ENCODE measurements at regions not wholly inside any gene's neighbourhood (a gene's known extent, or its start where the extent isn't known, plus 50 kb on each side); places are given as distances from the start of the nearest gene placed in this dataset.

- TF ChIP-seq ZNF124 (CRISPR knock-in tag; IDR thresholded peaks at IDR 0.05), result 0 out of 2 replicates have a peak, but pooled peaks have one; percentile 49
- TF ChIP-seq POGZ (CRISPR knock-in tag; IDR thresholded peaks at IDR 0.05), result peak; percentile 83
- TF ChIP-seq MAFF (IDR thresholded peaks at IDR 0.05; ENCODE audit: low read depth, low read length), result peak; percentile 96
- no peak for TF ChIP-seq SPEN (CRISPR knock-in tag; IDR thresholded peaks at IDR 0.05; ENCODE audit: low read depth)
- TF ChIP-seq SOX13 (IDR thresholded peaks at IDR 0.05), result no peak
- TF ChIP-seq SOX13 (CRISPR knock-in tag; conservative IDR thresholded peaks at IDR 0.05 in 1 of 2, IDR thresholded peaks at IDR 0.05 in 1 of 2), result peak in 1 of 2 experiments; percentile 74; a peak in 2 of 4 replicates
- TF ChIP-seq ZNF501 (CRISPR knock-in tag; IDR thresholded peaks at IDR 0.05), result no peak
- TF ChIP-seq, protein P1, sequence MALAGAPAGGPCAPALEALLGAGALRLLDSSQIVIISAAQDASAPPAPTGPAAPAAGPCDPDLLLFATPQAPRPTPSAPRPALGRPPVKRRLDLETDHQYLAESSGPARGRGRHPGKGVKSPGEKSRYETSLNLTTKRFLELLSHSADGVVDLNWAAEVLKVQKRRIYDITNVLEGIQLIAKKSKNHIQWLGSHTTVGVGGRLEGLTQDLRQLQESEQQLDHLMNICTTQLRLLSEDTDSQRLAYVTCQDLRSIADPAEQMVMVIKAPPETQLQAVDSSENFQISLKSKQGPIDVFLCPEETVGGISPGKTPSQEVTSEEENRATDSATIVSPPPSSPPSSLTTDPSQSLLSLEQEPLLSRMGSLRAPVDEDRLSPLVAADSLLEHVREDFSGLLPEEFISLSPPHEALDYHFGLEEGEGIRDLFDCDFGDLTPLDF (CRISPR knock-in tag; IDR thresholded peaks at IDR 0.05), result no peak
- TF ChIP-seq ERF (CRISPR knock-in tag; IDR thresholded peaks at IDR 0.05), result no peak
- peak; percentile 65; the same call in 1 of the 2 replicates for TF ChIP-seq ZNF331 (CRISPR knock-in tag; IDR thresholded peaks at IDR 0.05)
- TF ChIP-seq, protein P2, sequence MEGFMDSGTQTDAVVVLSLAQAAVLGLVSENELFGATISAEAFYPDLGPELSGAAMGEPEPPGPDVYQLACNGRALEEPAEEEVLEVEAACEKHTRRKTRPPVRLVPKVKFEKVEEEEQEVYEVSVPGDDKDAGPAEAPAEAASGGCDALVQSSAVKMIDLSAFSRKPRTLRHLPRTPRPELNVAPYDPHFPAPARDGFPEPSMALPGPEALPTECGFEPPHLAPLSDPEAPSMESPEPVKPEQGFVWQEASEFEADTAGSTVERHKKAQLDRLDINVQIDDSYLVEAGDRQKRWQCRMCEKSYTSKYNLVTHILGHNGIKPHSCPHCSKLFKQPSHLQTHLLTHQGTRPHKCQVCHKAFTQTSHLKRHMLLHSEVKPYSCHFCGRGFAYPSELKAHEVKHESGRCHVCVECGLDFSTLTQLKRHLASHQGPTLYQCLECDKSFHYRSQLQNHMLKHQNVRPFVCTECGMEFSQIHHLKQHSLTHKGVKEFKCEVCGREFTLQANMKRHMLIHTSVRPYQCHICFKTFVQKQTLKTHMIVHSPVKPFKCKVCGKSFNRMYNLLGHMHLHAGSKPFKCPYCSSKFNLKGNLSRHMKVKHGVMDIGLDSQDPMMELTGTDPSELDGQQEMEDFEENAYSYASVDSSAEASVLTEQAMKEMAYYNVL (CRISPR knock-in tag; IDR thresholded peaks at IDR 0.05; ENCODE audit: borderline replicate concordance), result peak; percentile 66; the same call in 1 of the 2 replicates
- TF ChIP-seq FOXJ3 (CRISPR knock-in tag; IDR thresholded peaks at IDR 0.05; ENCODE audit: borderline replicate concordance), result peak; percentile 53; the same call in 1 of the 2 replicates
- no peak for TF ChIP-seq ZNF18 (CRISPR knock-in tag; IDR thresholded peaks at IDR 0.05; ENCODE audit: insufficient replicate concordance)
- TF ChIP-seq, protein P3, sequence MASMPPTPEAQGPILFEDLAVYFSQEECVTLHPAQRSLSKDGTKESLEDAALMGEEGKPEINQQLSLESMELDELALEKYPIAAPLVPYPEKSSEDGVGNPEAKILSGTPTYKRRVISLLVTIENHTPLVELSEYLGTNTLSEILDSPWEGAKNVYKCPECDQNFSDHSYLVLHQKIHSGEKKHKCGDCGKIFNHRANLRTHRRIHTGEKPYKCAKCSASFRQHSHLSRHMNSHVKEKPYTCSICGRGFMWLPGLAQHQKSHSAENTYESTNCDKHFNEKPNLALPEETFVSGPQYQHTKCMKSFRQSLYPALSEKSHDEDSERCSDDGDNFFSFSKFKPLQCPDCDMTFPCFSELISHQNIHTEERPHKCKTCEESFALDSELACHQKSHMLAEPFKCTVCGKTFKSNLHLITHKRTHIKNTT (CRISPR knock-in tag; IDR thresholded peaks at IDR 0.05), result no peak
- TF ChIP-seq, protein P4, sequence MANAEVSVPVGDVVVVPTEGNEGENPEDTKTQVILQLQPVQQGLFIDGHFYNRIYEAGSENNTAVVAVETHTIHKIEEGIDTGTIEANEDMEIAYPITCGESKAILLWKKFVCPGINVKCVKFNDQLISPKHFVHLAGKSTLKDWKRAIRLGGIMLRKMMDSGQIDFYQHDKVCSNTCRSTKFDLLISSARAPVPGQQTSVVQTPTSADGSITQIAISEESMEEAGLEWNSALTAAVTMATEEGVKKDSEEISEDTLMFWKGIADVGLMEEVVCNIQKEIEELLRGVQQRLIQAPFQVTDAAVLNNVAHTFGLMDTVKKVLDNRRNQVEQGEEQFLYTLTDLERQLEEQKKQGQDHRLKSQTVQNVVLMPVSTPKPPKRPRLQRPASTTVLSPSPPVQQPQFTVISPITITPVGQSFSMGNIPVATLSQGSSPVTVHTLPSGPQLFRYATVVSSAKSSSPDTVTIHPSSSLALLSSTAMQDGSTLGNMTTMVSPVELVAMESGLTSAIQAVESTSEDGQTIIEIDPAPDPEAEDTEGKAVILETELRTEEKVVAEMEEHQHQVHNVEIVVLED (CRISPR knock-in tag; IDR thresholded peaks at IDR 0.05; ENCODE audit: borderline replicate concordance), result peak; percentile 0; the same call in 1 of the 2 replicates
- peak; percentile 42; the same call in 1 of the 2 replicates for TF ChIP-seq ZNF264 (CRISPR knock-in tag; IDR thresholded peaks at IDR 0.05)
- TF ChIP-seq HCFC1 (IDR thresholded peaks at IDR 0.05; ENCODE audit: low read depth, low read length), result no peak
- TF ChIP-seq FOSL2 (CRISPR knock-in tag; IDR thresholded peaks at IDR 0.05), result peak; percentile 68
These were observed 69.3 kb upstream of the FN1 start (continued) for GRCh38 chr2:215505044-215505786.

Measured in HepG2 (cell line).